ENCODE measurements at regions not wholly inside any gene's neighbourhood (a gene's known extent, or its start where the extent isn't known, plus 50 kb on each side); places are given as distances from the start of the nearest gene placed in this dataset.
"Not testable (repeated sequence)": the region's sequence is repeated elsewhere in the genome, so short reads cannot be mapped to it uniquely, and the experiment has no call there.

DNA sequence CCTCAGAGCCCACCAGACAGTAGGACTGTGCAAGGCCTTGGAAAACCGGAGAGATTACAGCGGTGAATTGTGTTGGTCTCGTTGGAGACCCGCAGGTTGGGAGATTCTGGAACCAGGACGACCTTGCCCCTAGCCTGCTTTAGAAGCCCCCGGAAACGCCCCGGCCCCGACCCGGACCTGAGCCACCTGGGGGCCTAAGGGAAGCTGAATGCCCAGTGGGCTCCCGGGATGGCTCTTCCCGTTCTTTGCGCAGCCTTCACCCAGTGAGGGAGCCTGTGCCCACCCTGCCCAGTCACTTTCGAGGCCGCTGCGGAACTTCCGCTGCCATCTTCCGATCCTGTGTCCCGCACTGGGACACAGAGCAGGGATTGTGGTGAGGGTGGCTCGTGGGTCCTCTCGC lies 254.4 kb downstream of the FAM72C start:
- H3K36me3 ChIP-seq, result no peaks in the 10 kb centered on the region
- TF ChIP-seq POLR2A (IDR thresholded peaks at IDR 0.05) (no peak), EP300 (IDR thresholded peaks at IDR 0.05; ENCODE audit: low read depth) (no peak), POLR2AphosphoS5 (IDR thresholded peaks at IDR 0.05) (no peak)
- TF ChIP-seq, protein P1, sequence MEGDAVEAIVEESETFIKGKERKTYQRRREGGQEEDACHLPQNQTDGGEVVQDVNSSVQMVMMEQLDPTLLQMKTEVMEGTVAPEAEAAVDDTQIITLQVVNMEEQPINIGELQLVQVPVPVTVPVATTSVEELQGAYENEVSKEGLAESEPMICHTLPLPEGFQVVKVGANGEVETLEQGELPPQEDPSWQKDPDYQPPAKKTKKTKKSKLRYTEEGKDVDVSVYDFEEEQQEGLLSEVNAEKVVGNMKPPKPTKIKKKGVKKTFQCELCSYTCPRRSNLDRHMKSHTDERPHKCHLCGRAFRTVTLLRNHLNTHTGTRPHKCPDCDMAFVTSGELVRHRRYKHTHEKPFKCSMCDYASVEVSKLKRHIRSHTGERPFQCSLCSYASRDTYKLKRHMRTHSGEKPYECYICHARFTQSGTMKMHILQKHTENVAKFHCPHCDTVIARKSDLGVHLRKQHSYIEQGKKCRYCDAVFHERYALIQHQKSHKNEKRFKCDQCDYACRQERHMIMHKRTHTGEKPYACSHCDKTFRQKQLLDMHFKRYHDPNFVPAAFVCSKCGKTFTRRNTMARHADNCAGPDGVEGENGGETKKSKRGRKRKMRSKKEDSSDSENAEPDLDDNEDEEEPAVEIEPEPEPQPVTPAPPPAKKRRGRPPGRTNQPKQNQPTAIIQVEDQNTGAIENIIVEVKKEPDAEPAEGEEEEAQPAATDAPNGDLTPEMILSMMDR (IDR thresholded peaks at IDR 0.05), result no peak
- no peaks in the 10 kb centered on the region for H3K27me3 ChIP-seq
- no peaks in the 10 kb centered on the region for H3K4me1 ChIP-seq
- in situ Hi-C loops (cut with MboI; ENCODE audit: low pct_ligation_motif_present in 1 of 4, low pct_unique_long_range_greater_than_20kb in 1 of 4, low sequenced_read_pairs in 3 of 4), result no loop called here
- 67 to 71% methylated on average over 12 to 19 of the region's 21 CpGs for WGBS, 2 donors (ENCODE audit: low coverage in 1 of 2)
- H3K9me3 ChIP-seq, result no peaks in the 10 kb centered on the region
- intact Hi-C loops (cut with DNase I; ENCODE audit: low total_unique reads), result no loop called here
- no peak overlapping the region for H3K27ac ChIP-seq
- H3K4me3 ChIP-seq, result no peak overlapping the region
- DNase-seq, result no peak

DNA sequence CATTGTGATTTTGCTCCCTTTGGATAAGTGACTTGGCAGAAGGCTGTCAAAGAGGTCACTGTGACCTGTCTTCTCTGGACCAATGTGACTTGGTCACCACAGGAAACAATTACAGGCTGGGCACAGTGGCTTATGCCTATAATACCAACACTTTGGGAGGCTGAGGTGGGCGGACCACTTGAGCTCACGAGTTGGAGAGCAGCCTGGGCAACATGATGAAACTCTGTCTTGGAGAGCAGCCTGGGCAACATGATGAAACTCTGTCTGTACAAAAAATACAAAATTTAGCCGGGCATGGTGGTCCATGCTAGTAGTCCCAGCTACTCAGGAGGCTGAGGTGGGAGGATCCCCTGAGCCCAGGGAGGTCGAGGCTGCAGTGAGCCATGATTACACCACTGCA lies 256.9 kb downstream of the FAM72C start:
- in situ Hi-C loops (cut with MboI; ENCODE audit: low pct_ligation_motif_present in 1 of 4, low pct_unique_long_range_greater_than_20kb in 1 of 4, low sequenced_read_pairs in 3 of 4); H3K27ac ChIP-seq; H3K4me3 ChIP-seq; DNase-seq; H3K36me3 ChIP-seq; H3K9me3 ChIP-seq; H3K4me1 ChIP-seq; H3K27me3 ChIP-seq; intact Hi-C loops (cut with DNase I; ENCODE audit: low total_unique reads): not testable (repeated sequence)
- 0 to 63% methylated on average over 1 to 4 of the region's 4 CpGs for WGBS, 2 donors (ENCODE audit: low coverage in 1 of 2)

DNA sequence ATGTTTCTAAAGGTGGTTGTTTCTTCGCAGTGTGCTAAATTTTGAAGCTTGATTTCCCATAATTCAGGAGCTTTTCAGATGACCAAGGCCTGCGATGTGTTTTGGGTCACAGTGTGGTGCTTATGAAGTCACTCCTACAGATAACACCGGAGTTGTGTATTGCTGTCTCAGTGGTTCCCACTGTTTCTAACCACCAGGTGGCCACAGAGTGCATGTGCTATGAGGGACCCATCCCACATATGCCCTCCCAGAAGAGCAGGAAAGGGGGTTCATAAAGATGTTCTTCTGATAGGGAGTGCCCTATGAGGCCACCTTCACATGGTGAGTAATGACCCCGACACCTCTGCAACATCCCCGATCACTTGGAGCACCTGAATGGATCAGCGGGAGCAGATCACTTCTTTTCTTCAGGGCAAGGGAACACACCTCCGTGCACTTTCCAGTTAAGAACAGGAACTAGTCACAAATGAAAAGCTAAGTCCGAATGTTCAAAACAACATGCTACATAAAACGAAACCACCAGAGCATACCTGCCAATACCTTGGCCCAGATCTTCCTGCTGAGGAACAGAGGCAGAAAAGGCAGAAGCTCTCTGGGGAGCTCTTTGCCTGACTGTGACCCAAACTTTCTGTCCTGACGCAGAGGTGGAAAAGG lies 262.1 kb downstream of the FAM72C start:
- 49 to 53% methylated on average over 4 to 10 of the region's 10 CpGs for WGBS, 2 donors (ENCODE audit: low coverage in 1 of 2)
- TF ChIP-seq, protein P1 (IDR thresholded peaks at IDR 0.05), result peak; percentile 22 to 50 (median 29)
- H3K27ac ChIP-seq; H3K9me3 ChIP-seq; H3K27me3 ChIP-seq; H3K4me1 ChIP-seq; in situ Hi-C loops (cut with MboI; ENCODE audit: low pct_ligation_motif_present in 1 of 4, low pct_unique_long_range_greater_than_20kb in 1 of 4, low sequenced_read_pairs in 3 of 4); H3K36me3 ChIP-seq; H3K4me3 ChIP-seq; intact Hi-C loops (cut with DNase I; ENCODE audit: low total_unique reads): not testable (repeated sequence)
- peak; percentile 29 for DNase-seq

DNA sequence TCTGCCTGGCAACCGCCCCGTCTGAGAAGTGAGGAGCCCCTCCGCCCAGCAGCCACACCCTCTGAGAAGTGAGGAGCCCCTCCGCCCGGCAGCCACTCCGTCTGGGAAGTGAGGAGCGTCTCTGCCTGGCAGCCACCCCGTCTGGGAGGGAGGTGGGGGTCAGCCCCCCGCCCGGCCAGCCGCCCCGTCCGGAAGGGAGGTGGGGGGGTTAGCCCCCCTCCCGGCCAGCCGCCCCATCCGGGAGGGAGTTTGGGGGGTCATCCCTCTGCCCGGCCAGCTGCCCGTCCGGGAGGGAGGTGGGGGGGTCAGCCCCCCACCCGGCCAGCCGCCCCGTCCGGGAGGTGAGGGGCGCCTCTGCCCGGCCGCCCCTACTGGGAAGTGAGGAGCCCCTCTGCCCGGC lies 269.0 kb downstream of the FAM72C start:
- H3K27ac ChIP-seq; H3K4me1 ChIP-seq; DNase-seq; H3K9me3 ChIP-seq; intact Hi-C loops (cut with DNase I; ENCODE audit: low total_unique reads); H3K4me3 ChIP-seq; H3K36me3 ChIP-seq; in situ Hi-C loops (cut with MboI; ENCODE audit: low pct_ligation_motif_present in 1 of 4, low pct_unique_long_range_greater_than_20kb in 1 of 4, low sequenced_read_pairs in 3 of 4): not testable (repeated sequence)
- H3K27me3 ChIP-seq, result peaks cover 23% of the 10 kb centered on the region
- 92% methylated on average over 6 of the region's 27 CpGs; no CpG with 5 or more reads in 1 of the 2 donors for WGBS, 2 donors (ENCODE audit: low coverage in 1 of 2)

DNA sequence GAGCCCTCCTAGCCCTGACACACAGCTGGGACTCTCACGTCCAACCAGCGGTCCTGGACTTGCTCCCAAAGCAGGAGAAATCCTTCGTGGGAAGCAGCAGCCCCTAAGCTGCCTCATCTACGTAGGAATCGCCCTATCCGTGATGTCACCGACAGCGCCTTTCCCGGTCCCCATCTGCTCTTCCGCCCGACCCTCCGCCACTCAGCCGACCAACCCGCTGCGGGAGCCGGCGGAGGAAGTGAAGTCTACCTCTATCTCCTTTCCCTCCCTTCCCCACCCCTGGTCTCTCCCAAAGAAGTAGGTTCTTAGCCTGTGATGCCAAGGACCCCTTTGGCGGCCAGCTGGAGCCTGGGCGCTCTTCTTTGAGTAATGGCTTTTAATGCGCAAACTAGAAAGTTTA lies 272.1 kb downstream of the FAM72C start:
- intact Hi-C loops (cut with DNase I; ENCODE audit: low total_unique reads), result no loop called here
- Histone ChIP-seq H3K27me3 (peaks cover 28% of the 10 kb centered on the region), H3K27ac (no peak overlapping the region), H3K4me1 (no peaks in the 10 kb centered on the region), H3K36me3 (no peaks in the 10 kb centered on the region), H3K4me3 (no peak overlapping the region), H3K9me3 (no peaks in the 10 kb centered on the region)
- no peak for DNase-seq
- TF ChIP-seq, protein P1 (IDR thresholded peaks at IDR 0.05), result no peak
- TF ChIP-seq EP300 (IDR thresholded peaks at IDR 0.05; ENCODE audit: low read depth) (no peak), POLR2A (IDR thresholded peaks at IDR 0.05) (no peak), POLR2AphosphoS5 (IDR thresholded peaks at IDR 0.05) (no peak)
- 28% methylated on average over 17 of the region's 20 CpGs; no CpG with 5 or more reads in 1 of the 2 donors for WGBS, 2 donors (ENCODE audit: low coverage in 1 of 2)
- in situ Hi-C loops (cut with MboI; ENCODE audit: low pct_ligation_motif_present in 1 of 4, low pct_unique_long_range_greater_than_20kb in 1 of 4, low sequenced_read_pairs in 3 of 4), result no loop called here

Measured in transverse colon (tissue), 4 donors.